GM21381 (cell line): ENCODE measurements at regions not wholly inside any gene's neighbourhood (a gene's known extent, or its start where the extent isn't known, plus 50 kb on each side); places are given as distances from the start of the nearest gene placed in this dataset.

Source experiments
- ATAC-seq: cut with Tn5 transposase; IDR thresholded peaks from one replicate; pipeline ENCODE4 v1.9.1; 2021; ENCODE audit warnings: mild to moderate bottlenecking, moderate library complexity; ENCODE audit not compliant: unreplicated experiment

DNA sequence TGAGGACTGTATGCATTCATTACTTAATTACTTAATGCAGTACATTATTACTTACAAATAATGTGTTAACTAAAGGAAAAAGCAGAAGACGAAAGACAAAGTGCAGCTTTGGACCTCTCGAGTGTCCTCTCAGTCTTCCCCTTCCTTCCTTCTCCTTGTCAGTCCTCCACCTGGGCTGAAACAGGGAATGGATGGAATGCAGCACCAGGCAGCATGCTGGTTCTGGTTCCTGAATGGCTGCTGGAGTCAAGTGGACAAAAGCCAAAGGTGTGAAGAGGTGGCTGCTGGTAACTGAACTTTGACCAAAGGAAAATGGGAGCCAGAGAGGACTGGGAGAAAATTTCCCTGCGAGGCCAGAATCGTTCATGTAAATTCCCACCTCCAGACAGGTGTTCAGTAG lies 179.5 kb downstream of the GPAM start:
- no peak for ATAC-seq

DNA sequence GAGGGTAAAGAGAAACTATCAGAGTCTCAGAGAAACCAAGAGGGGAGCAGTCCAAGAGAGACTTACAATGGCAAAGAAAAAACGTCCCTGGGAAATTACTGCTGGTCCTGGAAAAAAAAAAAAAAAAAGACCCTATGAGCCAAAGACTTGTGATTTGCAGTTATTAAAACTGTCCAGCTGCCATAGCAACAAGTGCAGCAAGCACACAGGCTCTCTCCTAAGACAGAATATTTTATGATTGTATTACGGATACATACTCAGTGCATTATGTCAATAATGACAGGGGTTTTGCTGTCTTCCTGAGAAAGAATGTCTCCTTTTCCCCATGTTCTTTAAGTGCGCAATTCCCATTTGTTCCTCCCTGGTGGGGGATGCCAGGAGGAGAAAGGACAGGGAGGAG lies 178.5 kb downstream of the GPAM start:
- no peak for ATAC-seq

DNA sequence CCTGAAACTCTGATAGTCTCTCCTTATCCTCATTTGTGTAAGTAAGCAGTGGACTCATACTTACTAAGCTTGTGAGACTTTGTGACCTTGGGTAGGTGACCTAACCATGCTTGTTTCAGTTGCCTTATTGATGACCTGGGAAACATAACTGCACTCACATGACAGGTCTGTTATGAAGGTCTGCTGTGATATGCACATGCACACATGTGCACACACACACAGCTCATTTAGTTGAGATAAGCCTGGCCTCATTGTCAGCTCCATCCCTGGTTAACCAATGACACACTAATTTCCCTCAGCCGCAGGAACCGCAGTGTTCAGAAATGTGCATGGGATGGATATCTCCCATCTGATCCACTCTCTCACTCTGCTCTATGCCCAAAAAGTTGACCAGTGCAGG lies 177.2 kb downstream of the GPAM start:
- no peak for ATAC-seq

DNA sequence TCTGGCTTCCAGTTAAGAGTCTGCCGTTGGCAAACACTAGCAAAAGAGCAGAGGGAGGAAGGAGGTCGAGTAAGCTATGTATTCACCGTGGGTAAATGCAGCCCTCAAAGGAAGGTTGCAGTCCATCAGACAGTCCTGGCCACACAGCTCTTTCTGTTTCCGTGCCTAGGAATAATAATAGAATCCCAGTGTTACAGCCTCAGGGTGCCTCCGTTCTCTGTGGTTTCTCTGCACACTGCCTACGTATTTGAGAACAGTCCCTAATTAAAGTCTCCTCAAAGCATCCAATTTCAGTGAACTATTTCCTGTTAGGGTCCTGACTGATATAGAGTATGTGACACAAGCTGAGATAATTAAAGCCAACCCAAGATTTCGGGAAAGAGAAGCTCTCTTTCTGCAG lies 176.7 kb downstream of the GPAM start:
- ATAC-seq: no peak

DNA sequence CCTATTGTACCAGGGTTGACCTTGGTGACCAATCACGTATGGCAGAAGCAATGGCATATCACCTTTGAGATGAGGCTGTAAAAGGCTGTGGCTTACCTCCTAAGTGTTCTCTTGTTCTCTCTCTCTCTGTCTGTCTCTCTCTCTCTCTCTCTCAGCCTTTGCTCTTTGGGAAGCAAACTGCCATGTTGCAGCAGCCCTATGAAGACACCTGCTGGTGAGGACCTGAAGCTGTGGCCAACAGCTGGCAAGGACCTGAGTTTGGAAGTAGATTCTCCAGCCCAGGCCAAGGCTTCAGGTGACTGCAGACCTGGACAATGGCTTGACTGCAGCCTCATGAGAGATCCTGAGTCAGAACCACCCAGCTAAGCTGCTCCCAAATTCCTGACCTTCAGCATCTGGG lies 161.4 kb downstream of the GPAM start:
- no peak for ATAC-seq

DNA sequence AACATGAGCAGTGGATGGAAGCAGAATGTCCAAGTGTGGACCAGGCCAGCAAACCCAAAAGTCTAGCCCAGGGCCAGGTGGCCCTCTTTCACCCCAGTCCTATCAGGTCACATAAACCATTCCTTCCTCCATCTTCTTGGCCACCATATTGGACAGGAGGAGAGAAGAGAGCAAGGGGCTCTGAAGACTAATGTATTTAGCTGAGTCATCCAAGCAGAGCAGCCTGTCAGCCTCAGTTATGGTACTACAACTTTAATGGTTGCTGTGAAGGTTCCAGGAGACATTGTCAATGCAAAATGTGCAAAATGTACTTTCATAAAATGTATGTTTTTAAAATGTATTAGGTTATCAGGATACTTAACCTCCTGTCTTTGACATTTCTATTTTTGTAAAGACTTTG lies 159.5 kb downstream of the GPAM start:
- ATAC-seq: no peak

DNA sequence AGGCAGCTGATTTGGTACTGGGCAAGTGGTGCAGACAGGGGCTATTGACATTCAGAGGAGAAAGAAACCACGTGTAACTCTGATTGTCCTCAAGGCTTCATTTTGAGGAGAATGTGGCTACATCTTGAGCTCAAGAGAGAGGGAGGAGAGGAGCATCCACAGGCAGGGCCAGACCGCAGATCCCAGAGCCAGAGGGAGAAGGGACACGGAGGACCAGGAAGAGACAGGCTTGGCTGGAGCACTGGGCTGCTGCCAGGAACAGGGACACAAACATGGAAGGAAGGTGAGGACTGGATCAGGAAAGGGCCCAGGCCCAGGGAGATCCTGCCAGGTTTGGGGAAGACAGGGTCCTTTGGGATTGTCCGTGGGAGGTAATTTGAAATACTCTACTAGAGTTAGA lies 158.3 kb downstream of the GPAM start:
- no peak for ATAC-seq

DNA sequence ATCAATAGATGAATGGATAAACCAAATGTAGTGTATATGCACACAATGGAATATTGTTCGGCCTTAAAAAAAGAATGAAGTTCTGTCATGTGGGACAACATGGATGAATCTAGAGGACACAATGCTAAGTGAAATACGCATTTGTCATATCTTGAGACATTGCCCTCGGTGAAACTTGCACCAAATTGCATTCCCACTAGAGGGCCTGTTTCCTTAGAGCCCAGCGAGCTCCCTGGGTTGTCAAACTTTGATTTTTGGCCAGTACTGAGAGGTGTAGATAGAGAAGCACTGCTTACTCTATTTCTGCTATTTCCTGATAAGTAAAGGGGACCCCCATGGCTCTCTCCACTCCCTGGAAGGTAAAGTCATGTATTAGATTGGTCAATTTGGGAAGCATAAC lies 157.1 kb downstream of the GPAM start:
- no peak for ATAC-seq

DNA sequence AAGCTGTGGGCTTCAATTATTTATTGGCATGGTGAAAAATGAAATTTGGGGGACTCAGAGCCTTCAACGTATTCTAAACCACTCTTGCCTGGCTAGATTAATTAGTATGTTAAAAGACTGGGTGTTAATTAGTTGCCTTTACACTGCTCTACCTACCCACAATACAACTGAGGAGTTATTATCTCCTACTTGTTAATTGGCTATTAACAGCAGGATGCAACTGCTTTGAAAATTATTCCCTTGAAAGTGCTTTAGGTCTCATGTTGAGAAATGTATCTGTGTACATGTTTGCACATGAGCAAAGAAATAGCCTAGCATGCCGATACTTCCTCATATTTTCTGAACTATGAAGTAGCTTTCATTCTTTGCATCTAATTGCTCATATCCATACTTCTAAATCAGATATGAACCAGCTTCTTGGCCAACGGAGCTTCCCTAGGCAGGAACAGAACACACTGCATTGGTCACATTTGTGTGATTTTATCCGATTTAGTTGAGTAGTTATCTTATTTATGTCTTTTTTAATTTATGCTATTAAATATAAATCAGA lies 155.8 kb downstream of the GPAM start:
- ATAC-seq: no peak

DNA sequence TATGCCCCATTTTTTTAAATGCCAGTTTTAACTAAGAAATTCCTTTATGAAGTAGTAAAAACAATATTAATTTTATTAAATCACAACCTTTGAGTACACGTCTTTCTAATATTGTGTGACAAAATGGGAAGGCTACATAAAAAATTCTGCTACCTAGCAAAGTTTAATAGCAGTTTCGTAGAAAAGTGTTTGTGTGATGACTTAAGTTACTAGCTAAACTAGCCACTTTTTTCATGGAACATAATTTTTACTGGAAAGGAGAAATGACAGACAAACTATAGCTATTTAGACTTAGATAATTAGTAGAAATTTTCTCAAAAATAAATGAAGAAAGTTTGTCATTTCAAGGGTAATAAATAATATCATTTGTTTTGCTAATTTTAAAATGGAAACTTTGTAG lies 153.1 kb downstream of the GPAM start:
- ATAC-seq: no peak

DNA sequence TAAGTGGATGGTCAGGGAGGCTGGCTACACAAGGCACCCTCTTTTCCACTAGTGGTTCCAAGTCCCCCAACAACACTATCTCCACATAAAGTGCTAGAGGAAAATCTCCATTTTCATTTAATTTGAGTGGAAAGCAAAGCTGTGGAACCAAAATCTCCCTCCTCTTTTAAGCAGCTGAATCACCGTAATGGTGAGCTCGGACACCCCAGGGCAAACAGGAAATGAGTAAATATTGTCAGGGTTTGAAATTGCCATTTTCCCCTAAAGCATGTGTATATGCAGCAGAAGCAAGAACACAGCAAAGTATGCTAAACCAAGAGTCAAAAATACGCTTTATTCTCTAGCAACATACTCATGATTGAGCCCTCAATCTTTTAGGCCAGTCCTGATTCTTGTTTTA lies 143.7 kb downstream of the GPAM start:
- no peak for ATAC-seq

DNA sequence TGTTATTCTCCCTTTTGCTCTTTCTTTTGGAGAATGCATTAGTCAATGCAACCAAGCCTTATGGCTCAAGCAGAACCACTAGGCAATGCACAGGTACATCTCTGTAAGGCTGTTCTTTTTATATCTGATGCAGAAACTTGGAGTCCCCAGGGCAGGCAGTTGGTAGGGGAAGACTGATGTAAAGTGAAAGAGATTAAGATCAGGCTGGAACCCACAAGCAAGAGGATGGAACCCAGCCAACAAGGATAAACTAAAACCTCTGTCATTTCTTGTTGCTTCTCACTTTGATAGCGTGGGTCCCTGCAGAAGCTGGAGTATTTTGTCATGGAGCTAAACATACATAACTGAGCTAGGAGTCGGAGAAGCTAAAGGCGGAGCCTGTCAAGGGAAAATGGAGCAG lies 142.9 kb downstream of the GPAM start:
- ATAC-seq: no peak

DNA sequence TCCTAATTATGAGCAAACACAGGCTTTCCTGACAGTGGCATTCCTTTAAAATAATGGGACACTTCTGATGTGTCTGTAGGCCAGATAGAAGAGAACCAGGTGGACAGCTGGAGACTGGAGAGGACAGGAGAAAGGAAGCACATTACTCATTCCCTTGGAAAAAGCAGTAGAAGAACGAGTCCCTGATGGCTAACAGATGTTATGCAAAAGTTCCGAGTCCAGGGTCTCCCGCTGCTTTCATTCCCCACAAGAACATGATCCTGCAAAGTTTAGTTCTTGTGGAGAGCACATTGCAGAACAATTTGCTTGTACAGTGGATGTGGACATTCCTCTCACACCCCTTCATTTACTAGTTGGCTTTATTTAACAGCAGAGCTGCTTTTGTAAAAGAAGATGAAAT lies 137.6 kb downstream of the GPAM start:
- ATAC-seq: no peak

DNA sequence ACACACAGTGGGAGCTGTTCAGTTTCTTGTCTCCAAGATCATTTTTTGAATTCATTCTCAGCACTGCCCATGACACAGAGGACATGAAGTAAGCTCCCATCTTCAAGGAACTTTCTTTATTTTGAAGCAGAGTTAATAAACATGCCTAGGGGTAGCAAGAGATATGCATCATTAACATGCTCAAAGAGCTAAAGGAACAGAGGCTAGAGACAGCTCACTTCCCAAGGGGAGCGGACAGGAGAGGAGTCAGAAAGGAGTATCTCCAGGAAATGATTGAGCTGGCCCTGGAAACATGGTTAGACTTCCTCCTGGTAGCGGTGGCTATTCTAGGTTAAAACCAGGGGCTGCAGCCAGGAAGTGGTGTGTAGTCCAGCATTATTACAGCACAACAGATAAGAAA lies 135.9 kb downstream of the GPAM start:
- no peak for ATAC-seq

DNA sequence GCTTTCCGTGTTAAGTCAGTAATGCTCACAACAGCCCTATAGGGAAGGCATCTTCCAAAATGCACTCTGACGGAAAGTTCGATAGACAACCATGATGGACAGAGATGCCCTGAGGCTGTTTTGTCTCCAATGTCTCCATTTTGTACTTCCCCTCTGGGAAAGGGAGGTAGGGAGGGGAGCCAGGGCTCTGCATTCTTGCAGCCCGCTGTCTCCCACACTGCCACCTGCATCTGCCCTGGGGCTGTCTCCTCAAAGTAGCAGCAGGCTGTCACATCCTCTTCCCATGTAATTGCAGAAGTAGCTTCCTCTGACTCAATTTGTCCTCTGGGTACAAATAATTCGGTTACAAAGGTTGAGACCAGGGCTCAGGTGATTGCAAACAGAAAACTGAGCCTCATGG lies 131.4 kb downstream of the GPAM start:
- no peak for ATAC-seq

DNA sequence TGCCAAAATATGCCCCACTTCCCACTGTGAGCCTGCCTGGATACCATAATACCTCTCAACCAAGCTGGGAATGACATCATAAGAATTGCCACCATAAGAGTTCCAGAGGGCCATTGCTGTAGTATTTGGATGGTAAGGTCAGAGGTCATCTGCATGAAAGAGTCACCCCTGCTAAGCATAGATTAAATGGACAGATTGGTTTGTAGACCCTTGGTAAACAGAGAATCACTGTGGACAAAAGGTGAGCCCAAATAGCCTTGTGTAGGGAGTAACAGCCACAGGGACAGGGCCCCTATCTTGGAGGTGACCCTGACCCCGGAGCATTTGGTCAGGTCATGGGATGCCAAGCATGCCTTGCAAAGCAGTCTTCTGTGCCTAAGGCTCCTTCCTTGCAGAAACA lies 129.7 kb downstream of the GPAM start:
- ATAC-seq: no peak

DNA sequence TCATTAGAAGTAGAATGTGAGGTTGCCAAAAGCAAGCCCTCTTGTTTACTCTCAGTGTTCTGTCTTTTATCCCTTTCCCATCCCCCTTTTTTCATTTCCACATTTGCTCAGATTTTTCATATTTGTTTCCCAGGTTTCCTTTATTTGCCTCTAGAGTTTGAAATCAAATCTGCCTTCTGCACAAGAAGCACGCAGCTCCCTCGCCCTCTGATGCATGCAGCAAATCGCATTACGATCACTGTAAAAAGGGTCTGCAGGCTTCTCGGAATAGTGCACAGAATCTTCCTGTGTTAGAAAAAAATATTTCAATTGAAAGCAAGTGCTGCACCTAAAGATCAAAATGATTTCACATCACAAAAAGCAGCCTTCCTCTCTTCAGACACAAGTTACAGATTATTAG lies 129.0 kb downstream of the GPAM start:
- no peak for ATAC-seq

DNA sequence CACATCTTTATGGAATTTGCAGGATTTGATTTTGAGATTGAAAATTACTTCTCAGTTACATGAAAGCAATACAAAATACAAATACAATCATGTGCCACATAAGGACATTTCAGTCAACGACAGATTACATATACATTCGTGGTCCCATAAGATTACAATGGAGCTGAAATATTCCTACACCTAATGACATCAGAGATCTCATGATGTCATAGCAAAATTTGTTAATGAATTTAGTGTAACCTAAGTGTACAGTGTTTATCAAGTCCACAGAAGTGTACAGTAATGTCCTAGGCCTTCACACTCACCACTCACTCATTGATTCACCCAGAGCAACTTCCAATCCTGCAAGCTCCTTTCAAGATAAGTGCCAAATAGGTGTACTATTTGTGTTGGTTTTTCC lies 126.5 kb downstream of the GPAM start:
- no peak for ATAC-seq

DNA sequence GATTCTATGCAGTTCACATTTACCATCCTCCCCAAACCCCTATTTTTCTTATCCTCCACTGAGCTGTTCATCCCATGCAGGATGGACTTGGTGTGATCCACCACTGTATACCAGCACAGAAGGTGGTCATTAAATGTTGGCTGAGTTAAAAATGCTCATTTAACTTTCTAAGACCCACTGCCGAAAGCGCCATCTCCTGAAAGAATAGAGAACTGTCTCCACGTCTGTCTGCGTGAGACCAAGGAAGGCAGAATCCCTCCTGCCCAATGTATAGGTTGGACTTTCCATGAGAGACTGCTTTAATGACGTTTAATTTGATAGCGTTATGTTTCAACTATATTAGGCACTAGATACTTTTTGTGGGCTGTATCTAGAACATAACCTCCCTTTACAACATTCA lies 124.3 kb downstream of the GPAM start:
- no peak for ATAC-seq

DNA sequence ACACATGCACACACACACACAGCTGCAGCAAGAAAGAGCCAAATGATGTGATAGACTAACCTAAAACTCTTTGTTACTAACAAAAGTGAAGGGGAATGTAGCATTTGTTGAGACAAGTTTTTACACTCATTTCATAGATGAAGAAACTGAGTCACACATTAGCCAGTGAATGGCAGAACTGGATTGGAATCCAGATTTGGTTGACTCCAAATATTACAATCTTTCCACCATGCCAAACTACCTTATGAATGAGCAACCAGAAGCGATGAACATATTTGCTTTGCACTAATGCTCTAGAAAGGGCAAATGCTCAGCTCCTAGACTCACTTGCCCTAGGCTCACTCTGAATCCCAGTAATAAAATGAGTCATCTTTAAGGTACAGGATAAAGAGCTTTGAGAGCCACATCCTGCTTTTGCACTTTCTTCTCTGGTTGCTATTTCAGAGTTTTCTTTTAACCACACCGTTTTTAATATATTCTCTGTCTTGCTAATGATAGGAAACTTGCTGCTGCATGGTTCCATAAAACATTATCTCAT lies 111.9 kb downstream of the GPAM start:
- ATAC-seq: no peak

DNA sequence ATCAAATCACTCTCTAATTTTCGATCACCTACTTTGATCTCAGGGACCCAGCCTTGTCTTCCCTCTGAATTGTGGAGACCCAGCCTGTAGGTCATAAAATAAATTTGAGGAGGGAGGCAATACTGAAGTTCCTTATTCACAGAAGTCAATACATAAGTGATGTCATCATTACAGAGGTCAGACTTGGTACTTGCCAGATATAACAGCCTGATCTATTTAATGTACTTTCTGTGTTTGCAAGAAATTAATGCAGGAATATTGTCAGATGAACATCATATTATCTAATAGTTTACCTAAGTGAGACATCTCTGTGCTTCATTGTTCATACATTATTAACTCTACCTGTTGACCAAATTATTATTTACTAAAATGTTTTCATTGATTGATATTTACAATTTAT lies 105.6 kb downstream of the GPAM start:
- ATAC-seq: no peak

DNA sequence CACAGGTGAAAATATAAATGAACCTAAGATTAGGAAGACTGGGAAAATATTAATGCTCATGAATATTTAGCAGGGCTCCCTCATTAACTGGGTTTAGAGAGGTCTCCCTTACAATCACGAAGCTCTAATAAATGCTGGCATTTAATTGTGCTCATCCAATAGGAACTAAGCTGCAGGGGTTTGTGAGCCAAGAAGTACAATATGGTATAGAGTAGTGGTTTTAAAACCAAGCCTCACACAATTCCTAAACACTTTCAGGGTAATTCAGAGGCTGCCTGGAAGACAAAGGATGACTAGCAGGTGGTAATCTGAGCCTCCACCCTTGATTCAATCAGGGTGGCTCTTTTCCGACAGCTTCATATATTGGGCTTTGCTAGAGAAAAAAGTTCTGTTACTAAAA lies 103.3 kb downstream of the GPAM start:
- ATAC-seq: no peak

DNA sequence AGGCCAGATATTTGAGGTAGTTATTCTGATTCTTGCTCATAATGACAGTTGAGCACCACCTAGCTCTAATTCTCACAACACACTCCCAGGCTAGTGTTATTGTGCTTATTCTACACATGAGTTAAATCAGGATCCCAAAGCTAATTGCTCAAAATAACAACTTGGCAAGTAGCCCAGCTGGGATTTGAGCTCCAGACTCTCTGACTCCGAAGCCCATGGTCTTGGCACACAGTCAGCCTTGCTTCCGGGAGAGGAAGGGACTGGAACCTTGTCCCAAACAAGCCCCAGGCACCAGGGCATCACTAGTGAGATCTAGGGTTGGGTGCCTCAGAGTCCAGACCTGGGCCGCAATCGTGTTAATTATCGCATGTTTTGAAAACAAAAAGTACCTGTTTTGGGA lies 101.4 kb downstream of the GPAM start:
- no peak for ATAC-seq

DNA sequence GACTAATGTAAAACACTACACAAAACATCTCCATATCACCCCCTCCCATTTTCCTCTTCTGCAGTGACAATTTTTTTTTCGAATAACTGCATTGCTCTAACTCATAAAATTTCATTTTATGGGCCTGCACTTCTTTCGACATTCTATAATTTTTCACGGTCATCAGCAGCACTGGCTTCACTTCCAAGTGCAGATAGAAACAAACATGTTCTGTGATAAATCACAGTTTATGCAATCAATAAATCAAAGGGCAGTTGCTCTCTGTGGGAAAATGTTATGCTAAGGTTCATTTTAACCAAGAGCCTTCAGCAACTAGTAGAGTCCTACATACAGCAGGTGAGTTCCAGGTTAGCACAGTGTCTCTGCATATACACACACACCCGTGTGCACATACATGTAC lies 100.1 kb downstream of the GPAM start:
- no peak for ATAC-seq
